OCI-LY1 (cell line): ENCODE measurements at regions not wholly inside any gene's neighbourhood (a gene's known extent, or its start where the extent isn't known, plus 50 kb on each side); places are given as distances from the start of the nearest gene placed in this dataset.

ENCODE experiments used
- H2AFZ ChIP-seq: fragments of 200-600 bp; sonication (generic), shearing (Covaris generic); 2 replicates; pipeline ENCODE4 v1.6.0; 2014; ENCODE audit warnings: antibody characterized with exemption, mild to moderate bottlenecking, low read length
- H3F3A ChIP-seq: fragments of 200-600 bp; sonication (generic), shearing (Covaris generic); 2 replicates; pipeline ENCODE4 v1.6.0; 2014; ENCODE audit warnings: mild to moderate bottlenecking, antibody characterized with exemption, low read length, moderate library complexity; ENCODE audit not compliant: insufficient read depth
- H3K27ac ChIP-seq: fragments of 200-600 bp; sonication (generic); 2 replicates; pipeline ENCODE4 v1.5.1; 2014; ENCODE audit warnings: low read length, mixed run types, mild to moderate bottlenecking, low read depth; ENCODE audit not compliant: poor library complexity, severe bottlenecking
- H3K27me3 ChIP-seq: fragments of 200-600 bp; sonication (generic); 2 replicates; pipeline ENCODE4 v1.6.0; 2014; ENCODE audit warnings: antibody characterized with exemption, mild to moderate bottlenecking, low read length, moderate library complexity; ENCODE audit not compliant: insufficient read depth
- H3K36me3 ChIP-seq: fragments of 200-600 bp; sonication (generic); 2 replicates; pipeline ENCODE4 v1.6.1; 2014; ENCODE audit warnings: mild to moderate bottlenecking, antibody characterized with exemption, low read length, moderate library complexity, mixed read lengths; ENCODE audit not compliant: insufficient read depth
- H3K4me1 ChIP-seq: fragments of 200-600 bp; sonication (generic); 2 replicates; pipeline ENCODE4 v1.5.1; 2014; ENCODE audit warnings: mild to moderate bottlenecking, low read length, moderate library complexity; ENCODE audit not compliant: insufficient read depth, severe bottlenecking
- H3K4me2 ChIP-seq: fragments of 200-600 bp; sonication (generic), shearing (Covaris generic); 2 replicates; pipeline ENCODE4 v1.6.1; 2014; ENCODE audit warnings: low read length
- H3K4me3 ChIP-seq: fragments of 200-600 bp; sonication (generic); 2 replicates; pipeline ENCODE4 v1.5.1; 2014; ENCODE audit warnings: low read length, low read depth, mild to moderate bottlenecking, mixed read lengths; ENCODE audit not compliant: poor library complexity, severe bottlenecking
- H3K79me2 ChIP-seq: fragments of 200-600 bp; shearing (Covaris generic); 2 replicates; pipeline ENCODE4 v1.6.1; 2016; ENCODE audit warnings: mixed run types, low read length, mixed read lengths; ENCODE audit not compliant: insufficient read depth
- H3K9ac ChIP-seq: fragments of 200-600 bp; sonication (generic), shearing (Covaris generic); 2 replicates; pipeline ENCODE4 v1.6.1; 2014; ENCODE audit warnings: mild to moderate bottlenecking, low read length, mixed read lengths
- H3K9me2 ChIP-seq: fragments of 200-600 bp; sonication (generic), shearing (Covaris generic); 2 replicates; pipeline ENCODE4 v1.6.1; 2014; ENCODE audit warnings: low read depth, mild to moderate bottlenecking, low read length, mixed read lengths
- H3K9me3 ChIP-seq: fragments of 200-600 bp; shearing (Covaris generic); 2 replicates; pipeline ENCODE4 v1.6.1; 2014; ENCODE audit warnings: low read length, mixed read lengths
- H4K20me1 ChIP-seq: fragments of 200-600 bp; sonication (generic), shearing (Covaris generic); 2 replicates; pipeline ENCODE4 v1.6.0; 2016; ENCODE audit warnings: mild to moderate bottlenecking, low read length; ENCODE audit not compliant: insufficient read depth
- CTCF ChIP-seq: fragments of 200-600 bp; sonication (generic), shearing (Covaris generic); IDR thresholded peaks from 2 replicates; pipeline ENCODE4 v1.5.1; 2017; ENCODE audit warnings: mild to moderate bottlenecking, antibody characterized with exemption, low read length, moderate library complexity, mixed read lengths
- EZH2 ChIP-seq: fragments of 200-600 bp; sonication (generic), shearing (Covaris generic); IDR thresholded peaks from 2 replicates; pipeline ENCODE4 v1.8.0; 2017; ENCODE audit warnings: borderline replicate concordance, mixed run types, mild to moderate bottlenecking, antibody characterized with exemption, low read length, moderate library complexity, mixed read lengths

- no peaks in the 10 kb centered on the region for H3K9me3 ChIP-seq
- TF ChIP-seq EZH2 (no peak), CTCF (no peak)
- H4K20me1 ChIP-seq: no peaks in the 10 kb centered on the region
- H3K9me2 ChIP-seq: no peaks in the 10 kb centered on the region
- H3K27ac ChIP-seq: no peak overlapping the region
- H3K9ac ChIP-seq: no peak overlapping the region
- H3K4me1 ChIP-seq: no peaks in the 10 kb centered on the region
- H3K4me2 ChIP-seq: no peak overlapping the region
- no peak overlapping the region for H2AFZ ChIP-seq
- H3K79me2 ChIP-seq: no peaks in the 10 kb centered on the region
- H3K27me3 ChIP-seq: peaks cover 2% of the 10 kb centered on the region; the same call in 1 of the 2 replicates
- H3K36me3 ChIP-seq: no peaks in the 10 kb centered on the region
- no peak overlapping the region for H3K4me3 ChIP-seq
- no peaks in the 10 kb centered on the region for H3F3A ChIP-seq
These were observed 95.4 kb downstream of the MRPL36 start for GRCh38 chr5:1704266-1704665.

- Histone ChIP-seq H3K9me3 (no peaks in the 10 kb centered on the region), H3K27me3 (no peaks in the 10 kb centered on the region; the same call in 1 of the 2 replicates), H3K4me3 (no peak overlapping the region), H3K79me2 (no peaks in the 10 kb centered on the region), H4K20me1 (no peaks in the 10 kb centered on the region), H2AFZ (no peak overlapping the region), H3K27ac (no peak overlapping the region), H3K9me2 (no peaks in the 10 kb centered on the region), H3K4me2 (no peak overlapping the region), H3F3A (no peaks in the 10 kb centered on the region), H3K4me1 (no peaks in the 10 kb centered on the region), H3K9ac (no peak overlapping the region), H3K36me3 (no peaks in the 10 kb centered on the region)
- TF ChIP-seq CTCF: no peak
- TF ChIP-seq EZH2: no peak
These were observed 96.1 kb downstream of the MRPL36 start for GRCh38 chr5:1703352-1704050.

GRCh38 chr5:1702318-1702717 lies 97.3 kb downstream of the MRPL36 start:
- H3K36me3 ChIP-seq: no peaks in the 10 kb centered on the region
- no peak for TF ChIP-seq EZH2
- TF ChIP-seq CTCF: no peak

More at GRCh38 chr5:1702318-1702717, 97.3 kb downstream of the MRPL36 start:
- Histone ChIP-seq H3K27ac (no peak overlapping the region), H3F3A (no peaks in the 10 kb centered on the region), H3K27me3 (no peaks in the 10 kb centered on the region; the same call in 1 of the 2 replicates), H3K4me2 (no peak overlapping the region), H3K9me2 (no peaks in the 10 kb centered on the region), H3K79me2 (no peaks in the 10 kb centered on the region), H2AFZ (no peak overlapping the region), H3K9me3 (no peaks in the 10 kb centered on the region), H3K4me1 (no peaks in the 10 kb centered on the region), H3K4me3 (no peak overlapping the region), H3K9ac (no peak overlapping the region), H4K20me1 (no peaks in the 10 kb centered on the region)
